NCI-H146 treated with DMSO at 0.1 percent for 48 hours (cell line): ENCODE measurements at regions not wholly inside any gene's neighbourhood (a gene's known extent, or its start where the extent isn't known, plus 50 kb on each side); places are given as distances from the start of the nearest gene placed in this dataset.
"Not testable (repeated sequence)": the region's sequence is repeated elsewhere in the genome, so short reads cannot be mapped to it uniquely, and the experiment has no call there.

Source experiments
- DNase-seq: peaks from one replicate; lab custom pipeline; 2025; ENCODE audit not compliant: unreplicated experiment; lab: John Stamatoyannopoulos, UW

DNA sequence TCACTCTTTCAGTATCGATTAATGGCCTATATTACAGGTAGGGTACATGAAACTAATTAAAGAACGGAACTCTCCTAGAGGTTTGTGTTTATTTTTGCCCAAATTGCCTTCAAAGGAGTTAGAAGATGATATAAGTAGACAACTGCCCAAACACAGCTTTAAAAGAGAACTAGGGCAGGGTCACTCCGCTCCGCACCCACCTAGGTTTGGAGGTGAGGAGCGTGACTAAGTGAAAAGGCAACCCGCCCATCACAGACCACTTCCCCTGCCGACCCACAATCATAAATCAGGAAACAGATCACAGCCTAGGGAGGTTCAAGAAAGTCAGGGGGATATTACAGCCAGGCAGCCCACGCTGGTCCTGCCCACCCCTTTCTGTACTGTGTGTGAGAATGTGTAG is 166.7 kb downstream of the C1D start:
- no peak for DNase-seq

- no peak for DNase-seq
Measured at GRCh38 chr2:67896476-67896875, 166.3 kb downstream of the C1D start.

DNA sequence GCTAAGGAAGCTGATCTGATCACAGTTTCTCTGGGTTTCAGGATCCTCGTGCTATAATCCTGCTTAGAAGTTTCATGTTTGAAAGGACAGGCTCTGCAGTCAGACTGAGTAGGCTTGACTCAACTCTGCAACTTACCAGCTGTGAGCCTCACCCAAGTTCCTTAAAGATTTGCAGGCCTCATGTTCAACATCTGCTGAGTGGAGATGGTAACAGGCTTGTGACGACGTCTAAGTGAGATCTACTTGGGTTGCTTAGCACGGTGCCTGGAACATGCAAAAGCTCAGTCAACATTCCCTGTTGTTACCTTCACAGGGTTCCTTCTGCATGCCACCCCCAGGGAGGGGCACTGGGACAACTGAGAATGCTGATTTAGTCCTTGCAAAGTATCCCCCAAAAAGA is 164.2 kb downstream of the C1D start:
- no peak for DNase-seq

DNA sequence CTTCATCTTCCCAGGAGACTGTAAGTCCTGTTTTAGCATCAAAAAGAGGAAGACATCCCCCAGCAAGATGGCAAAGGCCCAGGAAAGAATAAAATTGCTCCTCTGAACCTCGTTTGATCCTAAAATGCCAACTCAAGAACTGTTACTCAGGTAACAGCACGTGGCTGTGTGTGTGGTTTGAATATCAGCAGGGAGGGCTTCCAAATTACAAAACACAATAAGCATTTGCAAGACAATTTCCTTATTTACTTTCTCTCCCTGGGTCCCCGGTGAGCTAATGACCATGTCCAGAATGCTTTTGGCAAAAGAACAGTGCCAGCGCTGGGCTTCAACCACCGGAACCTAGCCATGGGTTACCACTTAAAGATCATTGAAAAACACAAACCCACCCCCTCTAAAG is 163.6 kb downstream of the C1D start:
- peak; percentile 6 for DNase-seq

DNA sequence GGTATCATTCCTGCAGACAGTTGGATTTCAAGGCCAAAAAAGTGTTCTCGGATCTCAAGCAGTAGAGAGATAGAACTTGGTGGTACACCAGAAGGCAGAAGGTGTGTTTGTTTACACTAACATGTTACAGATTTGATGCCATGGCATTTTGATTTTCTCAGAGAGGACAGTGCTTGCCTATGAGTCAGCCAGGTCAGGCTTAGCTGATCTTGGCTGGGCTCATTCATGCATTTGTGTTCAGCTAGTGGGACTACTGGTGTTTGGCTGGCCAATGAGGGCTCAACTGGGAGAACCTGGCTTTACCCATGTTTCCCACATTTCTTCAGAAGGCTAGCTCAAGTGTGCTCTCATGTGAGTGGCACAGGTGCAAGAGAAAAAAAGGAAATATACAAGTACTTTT is 162.0 kb downstream of the C1D start:
- no peak for DNase-seq

GRCh38 chr2:67904566-67904965 is 158.2 kb downstream of the C1D start:
- DNase-seq: no peak

DNA sequence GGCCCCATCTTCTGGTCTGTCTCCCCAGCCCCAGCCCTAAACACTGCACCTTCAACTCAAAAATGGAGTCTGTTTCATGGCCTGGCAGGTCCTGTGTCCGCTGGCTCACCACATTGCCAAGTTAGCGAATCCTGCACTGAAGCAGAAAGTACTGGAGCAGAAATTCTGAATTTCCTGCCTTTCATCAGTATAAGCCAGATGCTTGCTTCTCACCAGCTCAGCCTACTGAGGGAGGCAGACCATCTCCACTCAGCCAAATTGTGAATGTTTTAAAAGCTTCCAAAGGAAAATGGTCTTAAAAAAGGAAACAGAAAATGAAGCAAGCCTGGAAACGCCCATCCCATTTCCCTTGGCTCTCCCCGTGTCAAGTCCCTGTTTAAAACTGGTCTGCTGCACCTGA is 157.8 kb downstream of the C1D start:
- no peak for DNase-seq

DNA sequence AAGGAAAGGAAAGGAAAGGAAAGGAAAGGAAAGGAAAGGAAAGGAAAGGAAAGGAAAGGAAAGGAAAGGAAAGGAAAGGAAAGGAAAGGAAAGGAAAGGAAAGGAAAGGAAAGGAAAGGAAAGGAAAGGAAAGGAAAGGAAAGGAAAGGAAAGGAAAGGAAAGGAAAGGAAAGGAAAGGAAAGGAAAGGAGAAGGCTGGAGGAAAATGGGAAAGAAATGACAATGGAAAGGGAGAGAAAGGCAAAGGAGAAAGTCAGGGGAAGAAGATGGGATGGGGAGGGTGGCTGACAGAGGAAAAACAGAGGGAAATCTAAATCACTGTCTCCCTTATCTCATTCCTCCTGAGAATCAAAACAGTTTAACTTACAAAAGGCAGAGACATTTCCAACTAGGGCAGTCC is 156.3 kb downstream of the C1D start:
- not testable (repeated sequence) for DNase-seq

- no peak for DNase-seq
Measured at GRCh38 chr2:67917332-67918054, 145.3 kb downstream of the C1D start.

GRCh38 chr2:67918471-67918870 is 144.3 kb downstream of the C1D start:
- no peak for DNase-seq

DNA sequence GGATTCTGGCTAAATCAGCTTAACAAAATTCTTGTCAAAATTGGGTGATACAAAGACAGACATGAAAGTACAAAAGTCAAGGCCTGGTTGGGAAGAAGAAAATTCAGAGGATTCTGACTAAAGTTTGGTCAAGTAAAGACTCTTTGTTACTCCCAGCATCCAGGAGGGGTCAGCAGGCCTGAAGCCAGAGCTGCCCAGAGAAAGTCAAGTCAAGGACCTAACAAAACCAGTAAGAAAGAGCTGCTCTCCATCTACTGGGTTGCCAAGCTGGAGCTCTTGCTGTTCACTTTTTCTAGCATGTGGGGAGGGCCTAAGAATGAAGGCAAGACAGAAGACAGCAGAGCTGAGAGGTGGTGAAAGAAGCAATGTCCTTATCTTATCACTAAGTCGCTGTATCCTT is 143.3 kb downstream of the C1D start:
- no peak for DNase-seq

DNA sequence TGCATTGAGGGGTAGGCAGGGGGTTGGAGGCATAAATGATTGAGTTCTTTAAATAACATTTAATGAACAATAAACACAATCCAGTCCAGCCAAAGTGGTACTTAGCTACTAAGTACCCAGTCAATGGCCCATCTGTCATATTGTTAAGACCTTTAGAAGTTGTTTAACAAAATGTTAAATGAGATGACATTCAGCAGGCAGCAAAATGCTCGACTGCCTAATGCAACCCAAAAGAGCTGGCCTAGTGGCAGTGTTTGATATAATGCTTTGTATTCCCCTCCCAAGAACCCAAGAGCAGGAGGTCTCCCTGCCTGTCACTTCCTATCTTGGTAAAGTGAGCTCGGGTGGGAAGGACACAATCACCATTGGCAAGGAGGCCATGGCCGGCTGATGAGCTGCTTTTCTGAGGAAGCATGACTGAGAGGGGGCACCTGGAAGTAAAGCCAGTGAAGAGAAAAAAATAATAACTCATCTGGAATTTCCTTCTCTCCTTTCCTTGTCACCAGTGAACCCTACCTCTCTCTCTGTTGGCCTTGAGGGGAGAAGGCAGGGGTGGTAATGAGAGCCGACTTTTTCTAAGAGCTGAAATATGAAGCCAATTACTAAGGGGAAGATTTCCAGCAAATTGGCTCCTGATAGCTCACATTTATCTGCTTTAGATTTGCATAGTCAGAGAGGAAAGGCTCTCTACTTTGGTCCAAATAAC is 140.6 kb downstream of the C1D start:
- no peak for DNase-seq

DNA sequence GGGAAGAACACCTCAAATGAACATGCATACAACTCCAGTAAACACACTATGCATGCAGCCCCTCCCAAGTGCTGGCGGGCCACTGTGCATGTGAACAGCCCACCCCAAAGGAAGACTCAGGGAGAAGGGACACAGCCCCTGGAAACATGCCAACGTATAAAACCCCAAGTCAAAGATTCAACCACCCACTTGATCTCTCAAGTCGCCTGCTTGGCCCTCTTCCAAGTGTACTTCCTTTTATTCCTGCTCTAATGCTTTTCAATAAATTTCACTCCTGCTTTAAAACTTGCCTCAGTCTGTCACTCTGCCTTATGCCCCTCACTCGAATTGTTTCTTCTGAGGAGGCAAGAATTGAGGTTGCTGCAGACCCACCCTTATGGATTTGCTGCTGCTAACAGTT is 139.1 kb downstream of the C1D start:
- DNase-seq: no peak

GRCh38 chr2:67927501-67927900 is 135.3 kb downstream of the C1D start:
- DNase-seq: no peak

- no peak for DNase-seq
Measured at GRCh38 chr2:67930156-67930555, 132.6 kb downstream of the C1D start.

DNA sequence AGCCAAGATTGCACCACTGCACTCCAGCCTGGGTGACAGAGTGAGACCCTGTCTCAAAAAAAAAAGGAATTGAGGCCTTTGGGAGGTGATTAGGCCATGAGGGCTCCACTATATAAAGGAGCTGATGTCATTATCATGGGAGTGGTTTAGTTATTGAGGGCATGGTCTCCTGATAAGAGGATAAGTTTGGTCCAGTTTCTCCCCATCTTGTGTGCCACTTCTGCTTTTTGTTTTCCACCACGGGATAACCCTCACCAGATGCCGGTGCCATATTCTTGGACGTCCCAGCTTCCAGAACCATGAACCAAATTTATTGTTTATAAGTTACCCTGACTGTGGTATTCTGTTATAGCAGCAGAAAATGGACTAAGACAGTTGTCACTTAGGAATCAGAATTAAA is 125.8 kb downstream of the C1D start:
- no peak for DNase-seq

- no peak for DNase-seq
Measured at GRCh38 chr2:67938053-67938452, 124.8 kb downstream of the C1D start.

- no peak for DNase-seq
Measured at GRCh38 chr2:67945056-67945455, 117.7 kb downstream of the C1D start.

- DNase-seq: no peak
Measured at GRCh38 chr2:67945940-67946339, 116.9 kb downstream of the C1D start.

GRCh38 chr2:67948057-67948456 is 114.7 kb downstream of the C1D start:
- DNase-seq: no peak

GRCh38 chr2:67948506-67948905 is 114.3 kb downstream of the C1D start:
- no peak for DNase-seq

DNA sequence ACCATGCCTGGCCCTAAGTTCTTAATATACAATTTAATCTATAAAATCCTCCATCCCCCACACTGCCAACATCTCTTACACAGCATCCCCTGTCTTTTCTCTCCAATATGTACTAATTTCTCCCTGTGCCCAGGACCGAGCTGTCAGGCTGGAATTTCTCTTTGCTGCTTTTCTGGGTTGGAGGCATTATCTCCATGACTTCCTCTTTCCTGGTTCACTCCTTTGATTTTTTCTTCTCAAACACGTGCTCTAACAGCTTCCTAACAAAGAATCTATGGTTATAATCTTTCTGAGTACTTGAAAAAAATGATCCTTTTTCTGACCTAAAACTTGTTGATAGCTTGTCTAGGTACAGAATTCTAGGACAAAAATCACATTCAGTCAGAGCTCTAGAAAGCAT is 112.8 kb downstream of the C1D start:
- DNase-seq: no peak

DNA sequence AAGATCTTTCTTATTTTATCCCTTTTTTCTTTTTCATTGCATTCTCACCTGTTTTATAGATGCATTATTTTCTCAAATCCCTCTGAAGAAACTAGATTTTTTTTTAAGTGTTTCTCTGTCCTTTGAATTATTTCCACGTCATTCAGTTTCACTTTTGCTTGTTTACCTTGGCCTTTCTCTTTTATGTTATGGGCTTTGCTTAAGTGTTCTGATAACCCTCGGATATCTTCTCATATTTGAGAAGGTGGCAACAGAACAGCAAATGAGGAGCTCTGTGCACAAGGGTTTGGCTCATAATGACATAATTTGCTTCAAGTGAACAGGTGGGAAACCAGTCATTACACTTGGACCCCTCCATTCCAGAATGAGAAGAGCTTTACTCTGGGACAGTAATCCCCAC is 111.9 kb downstream of the C1D start:
- DNase-seq: no peak
